Psoas muscle (tissue), 7 donors: ENCODE measurements at regions not wholly inside any gene's neighbourhood (a gene's known extent, or its start where the extent isn't known, plus 50 kb on each side); places are given as distances from the start of the nearest gene placed in this dataset.

Experiments used
- ATAC-seq, 4 donors: fragments of 200-7000 bp; cut with Tn5 transposase; one replicate each; pipeline ENCODE4 v1.9.1; 2020; ENCODE audit warnings: moderate library complexity in 3 of 4, mild to moderate bottlenecking in 2 of 4
- DNase-seq, 2 donors: peaks; one replicate each; pipeline ENCODE4 v3.0.0-alpha.2; 2020
- H3K27ac ChIP-seq: fragments of 200-600 bp; one replicate; pipeline ENCODE4 v1.8.0; 2022
- H3K27me3 ChIP-seq, 3 donors: fragments of 200-600 bp in 1 of 3; one replicate each; pipeline versions ENCODE4 v1.6.1 to v1.8.0; 2013 to 2022; ENCODE audit warnings: low read length in 2 of 3, mild to moderate bottlenecking in 2 of 3, moderate library complexity in 1 of 3; ENCODE audit not compliant: insufficient read depth in 3 of 3
- H3K36me3 ChIP-seq, 2 donors: fragments of 200-600 bp in 1 of 2; one replicate each; pipeline versions ENCODE4 v1.6.1 to v1.8.0; 2013 to 2022; ENCODE audit warnings: low read depth in 1 of 2, mild to moderate bottlenecking in 1 of 2, moderate library complexity in 1 of 2; ENCODE audit not compliant: insufficient read depth in 1 of 2
- H3K4me1 ChIP-seq: fragments of 200-600 bp; one replicate; pipeline ENCODE4 v1.8.0; 2022
- H3K4me3 ChIP-seq: fragments of 200-600 bp; one replicate; pipeline ENCODE4 v1.8.0; 2022; ENCODE audit warnings: mild to moderate bottlenecking
- H3K9me3 ChIP-seq: fragments of 200-600 bp; one replicate; pipeline ENCODE4 v1.8.0; 2022
- WGBS, 3 donors: extraction: QIAGEN DNeasy Blood & Tissue Kit; methylation state at CpG; one replicate each; pipeline versions ENCODE4 v1.1.6 to v1.1.7; 2013; 5-methylcytosine and 5-hydroxymethylcytosine counted together
- intact Hi-C, 2 donors: fragments of 100-400 bp; cut with DNase I; formaldehyde crosslinking; loops; one replicate each; pipeline versions ENCODE4 v1.11.0 to v1.14.2; 2022
- TF ChIP-seq, protein P1 (sequence below): fragments of 200-600 bp; IDR thresholded peaks from one replicate; pipeline ENCODE4 v1.8.0; 2022; ENCODE audit warnings: antibody characterized with exemption
- donor health status: healthy with polysubstance abuse.
- donor health status: DM: no; HTN: no; CAD: no; lungs with moderate emphysema.
- donor health status: Bipolar disorder and iron deficiency.
- donor health status: healthy.
- donor health status: DM: yes; HTN: yes; CAD: no.
- donor health status: DM: no; HTN: no; CAD: no.
- donor health status: DM: yes; HTN: yes; CAD: no.

GRCh38 chr14:21724090-21724973, 50.7 kb upstream of the OR4E1 start:
- 79 to 82% (median 80%) methylated on average over 8 of the region's 8 CpGs for WGBS, 3 donors
- intact Hi-C loops, result no loop called here

GRCh38 chr14:21723431-21724045, 49.9 kb upstream of the OR4E1 start:
- intact Hi-C loops, result no loop called here
- H3K4me3 ChIP-seq, result no peak overlapping the region
- ATAC-seq, result no peak
- TF ChIP-seq, protein P1, sequence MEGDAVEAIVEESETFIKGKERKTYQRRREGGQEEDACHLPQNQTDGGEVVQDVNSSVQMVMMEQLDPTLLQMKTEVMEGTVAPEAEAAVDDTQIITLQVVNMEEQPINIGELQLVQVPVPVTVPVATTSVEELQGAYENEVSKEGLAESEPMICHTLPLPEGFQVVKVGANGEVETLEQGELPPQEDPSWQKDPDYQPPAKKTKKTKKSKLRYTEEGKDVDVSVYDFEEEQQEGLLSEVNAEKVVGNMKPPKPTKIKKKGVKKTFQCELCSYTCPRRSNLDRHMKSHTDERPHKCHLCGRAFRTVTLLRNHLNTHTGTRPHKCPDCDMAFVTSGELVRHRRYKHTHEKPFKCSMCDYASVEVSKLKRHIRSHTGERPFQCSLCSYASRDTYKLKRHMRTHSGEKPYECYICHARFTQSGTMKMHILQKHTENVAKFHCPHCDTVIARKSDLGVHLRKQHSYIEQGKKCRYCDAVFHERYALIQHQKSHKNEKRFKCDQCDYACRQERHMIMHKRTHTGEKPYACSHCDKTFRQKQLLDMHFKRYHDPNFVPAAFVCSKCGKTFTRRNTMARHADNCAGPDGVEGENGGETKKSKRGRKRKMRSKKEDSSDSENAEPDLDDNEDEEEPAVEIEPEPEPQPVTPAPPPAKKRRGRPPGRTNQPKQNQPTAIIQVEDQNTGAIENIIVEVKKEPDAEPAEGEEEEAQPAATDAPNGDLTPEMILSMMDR, result no peak
- 49 to 58% (median 52%) methylated on average over 14 of the region's 14 CpGs for WGBS, 3 donors
- H3K9me3 ChIP-seq, result no peaks in the 10 kb centered on the region
- no peak overlapping the region for H3K27ac ChIP-seq
- peaks cover 0 to 2% (median 0%) of the 10 kb centered on the region in 3 donors for H3K27me3 ChIP-seq
- no peak for DNase-seq
- H3K4me1 ChIP-seq, result no peaks in the 10 kb centered on the region
- no peaks in the 10 kb centered on the region for H3K36me3 ChIP-seq

More at GRCh38 chr14:21724090-21724973, 50.7 kb upstream of the OR4E1 start:
- DNase-seq, result no peak
- TF ChIP-seq, protein P1, result no peak
- no peak for ATAC-seq
- H3K9me3 ChIP-seq, result no peaks in the 10 kb centered on the region
- H3K4me1 ChIP-seq, result no peaks in the 10 kb centered on the region
- H3K27me3 ChIP-seq, result peaks cover 0 to 2% (median 0%) of the 10 kb centered on the region in 3 donors
- H3K4me3 ChIP-seq, result no peak overlapping the region
- H3K27ac ChIP-seq, result no peak overlapping the region
- no peaks in the 10 kb centered on the region for H3K36me3 ChIP-seq
